SH-SY5Y (cell line): ENCODE measurements at regions not wholly inside any gene's neighbourhood (a gene's known extent, or its start where the extent isn't known, plus 50 kb on each side); places are given as distances from the start of the nearest gene placed in this dataset.

Experiments
- GATA2 ChIP-seq: IDR thresholded peaks from 2 replicates; pipeline ENCODE4 v1.6.1; 2011; ENCODE audit warnings: mild to moderate bottlenecking, low read depth, low read length
- GATA3 ChIP-seq: IDR thresholded peaks from 2 replicates; pipeline ENCODE4 v1.6.1; 2011; ENCODE audit warnings: low read depth, mild to moderate bottlenecking, low read length, moderate library complexity

GRCh38 chr11:80669620-80670019 lies 1228.8 kb upstream of the TENM4 start:
- TF ChIP-seq GATA2 (peak; percentile 33; the same call in 1 of the 2 replicates), GATA3 (peak; percentile 88)
